SK-N-SH (cell line): ENCODE measurements at regions not wholly inside any gene's neighbourhood (a gene's known extent, or its start where the extent isn't known, plus 50 kb on each side); places are given as distances from the start of the nearest gene placed in this dataset.

Source experiments
- CTCF ChIA-PET: fragments of 300-600, 350-600 bp; formaldehyde crosslinking; extraction: SDS; loops from one replicate; lab custom pipeline; 2021; lab: Yijun Ruan, JAX
- POLR2A ChIA-PET: fragments of 350-600 bp; sonication (Branson Sonifier 250); formaldehyde crosslinking; extraction: SDS; loops from one replicate; lab custom pipeline; 2020; ENCODE audit warnings: antibody characterized with exemption, inconsistent platforms; lab: Yijun Ruan, JAX
- DNase-seq: peaks from one replicate; pipeline ENCODE4 v3.0.0; 2012
- H2AFZ ChIP-seq: fragments of 200-600 bp; sonication (generic); 2 replicates; pipeline ENCODE4 v1.8.1; 2016; ENCODE audit warnings: antibody characterized with exemption, mild to moderate bottlenecking, low read depth
- H3F3A ChIP-seq: fragments of 200-600 bp; sonication (generic); replicated peaks from 2 replicates; pipeline ENCODE3; 2016; ENCODE audit warnings: antibody characterized with exemption, mild to moderate bottlenecking; ENCODE audit not compliant: insufficient read depth
- H3K27ac ChIP-seq, 2 experiments: fragments of 200-500 bp in 1 of 2; fragments of 200-600 bp in 1 of 2; sonication (Bioruptor generic) in 1 of 2; sonication (generic), shearing (Covaris generic) in 1 of 2; 2 replicates each; pipeline versions ENCODE4 v1.5.1 to v1.6.1; 2014 to 2016; ENCODE audit warnings: low read depth in 2 of 2, inconsistent platforms in 1 of 2, low read length in 1 of 2, mild to moderate bottlenecking in 1 of 2, mixed read lengths in 1 of 2
- H3K27me3 ChIP-seq: fragments of 200-600 bp; sonication (generic), shearing (Covaris generic); 2 replicates; pipeline ENCODE4 v1.6.1; 2016; ENCODE audit warnings: mixed run types; ENCODE audit not compliant: insufficient read depth
- H3K36me3 ChIP-seq, 2 experiments: fragments of 200-500 bp in 1 of 2; fragments of 200-600 bp in 1 of 2; sonication (Bioruptor generic) in 1 of 2; sonication (generic) in 1 of 2; replicated peaks in 1 of 2; 2 replicates each; pipeline versions ENCODE3 to v1.5.1; 2014 to 2016; ENCODE audit warnings: low read length in 1 of 2, mild to moderate bottlenecking in 1 of 2; ENCODE audit not compliant: insufficient read depth in 2 of 2, control insufficient read depth in 1 of 2
- H3K4me1 ChIP-seq, 2 experiments: fragments of 200-500 bp in 1 of 2; fragments of 200-600 bp in 1 of 2; sonication (Bioruptor generic) in 1 of 2; sonication (generic), shearing (Covaris generic) in 1 of 2; 2 replicates each; pipeline versions ENCODE4 v1.5.1 to v1.6.1; 2014 to 2016; ENCODE audit warnings: low read depth in 1 of 2, low read length in 1 of 2, mixed run types in 1 of 2; ENCODE audit not compliant: insufficient read depth in 2 of 2, control insufficient read depth in 1 of 2
- H3K4me2 ChIP-seq: fragments of 200-600 bp; sonication (generic), shearing (Covaris generic); 2 replicates; pipeline ENCODE4 v1.6.1; 2017; ENCODE audit warnings: mixed run types
- H3K4me3 ChIP-seq, 2 experiments: fragments of 200-500 bp in 1 of 2; fragments of 200-600 bp in 1 of 2; sonication (Bioruptor generic) in 1 of 2; sonication (generic), shearing (Covaris generic) in 1 of 2; 2 replicates each; pipeline versions ENCODE4 v1.5.1 to v1.8.1; 2014 to 2016; ENCODE audit warnings: low read depth in 2 of 2, inconsistent platforms in 1 of 2, low read length in 1 of 2, mild to moderate bottlenecking in 1 of 2, mixed read lengths in 1 of 2, moderate library complexity in 1 of 2
- H3K79me2 ChIP-seq: fragments of 200-600 bp; sonication (generic); 2 replicates; pipeline ENCODE4 v1.8.1; 2017; ENCODE audit warnings: mild to moderate bottlenecking; ENCODE audit not compliant: insufficient read depth
- H3K9ac ChIP-seq: fragments of 200-600 bp; sonication (generic); 2 replicates; pipeline ENCODE4 v1.6.1; 2017; ENCODE audit warnings: mixed run types
- H3K9me2 ChIP-seq: fragments of 200-600 bp; sonication (generic); 2 replicates; pipeline ENCODE4 v1.6.1; 2017; ENCODE audit warnings: mixed run types
- H3K9me3 ChIP-seq: fragments of 200-600 bp; sonication (generic); 2 replicates; pipeline ENCODE4 v1.6.1; 2017; ENCODE audit warnings: mixed run types, mild to moderate bottlenecking, moderate library complexity
- H4K20me1 ChIP-seq: fragments of 200-600 bp; sonication (generic); 2 replicates; pipeline ENCODE4 v1.6.1; 2017; ENCODE audit warnings: mild to moderate bottlenecking, mixed run types; ENCODE audit not compliant: insufficient read depth
- CHD2 ChIP-seq: fragments of 150-350 bp; IDR thresholded peaks from 2 replicates; pipeline ENCODE4 v1.6.1; 2018; ENCODE audit warnings: low read length; ENCODE audit not compliant: partially characterized antibody
- ELF1 ChIP-seq: IDR thresholded peaks from 2 replicates; pipeline ENCODE4 v1.4.0; 2012
- EZH2phosphoT487 ChIP-seq: fragments of 200-600 bp; sonication (generic); IDR thresholded peaks from 2 replicates; pipeline ENCODE4 v1.6.1; 2017; ENCODE audit warnings: low read depth, mixed run types, mild to moderate bottlenecking, antibody characterized with exemption, moderate library complexity, borderline replicate concordance
- FOSL2 ChIP-seq: IDR thresholded peaks from 2 replicates; pipeline ENCODE4 v1.4.0; 2012; ENCODE audit warnings: low read depth, mild to moderate bottlenecking, moderate library complexity, borderline replicate concordance
- GABPA ChIP-seq: IDR thresholded peaks from 2 replicates; pipeline ENCODE4 v1.4.0; 2012; ENCODE audit warnings: low read depth, mild to moderate bottlenecking
- GATA2 ChIP-seq: sonication (generic); formaldehyde crosslinking; IDR thresholded peaks from 2 replicates; pipeline ENCODE4 v1.5.0; 2020; ENCODE audit warnings: mild to moderate bottlenecking, missing genetic modification reagents
- IRF3 ChIP-seq: fragments of 150-350 bp; IDR thresholded peaks from 2 replicates; pipeline ENCODE4 v1.6.1; 2016; ENCODE audit warnings: mild to moderate bottlenecking, low read depth, low read length
- JUND ChIP-seq: IDR thresholded peaks from 2 replicates; pipeline ENCODE4 v1.4.0; 2012
- MEF2A ChIP-seq: IDR thresholded peaks from 2 replicates; pipeline ENCODE4 v1.4.0; 2012; ENCODE audit warnings: low read depth, borderline replicate concordance
- NFIC ChIP-seq: IDR thresholded peaks from 2 replicates; pipeline ENCODE4 v1.4.0; 2012; ENCODE audit warnings: borderline replicate concordance
- NRF1 ChIP-seq: IDR thresholded peaks from 2 replicates; pipeline ENCODE4 v1.6.1; 2012; ENCODE audit warnings: low read depth, mild to moderate bottlenecking, low read length
- PBX3 ChIP-seq: IDR thresholded peaks from 2 replicates; pipeline ENCODE4; 2012
- RAD21 ChIP-seq: IDR thresholded peaks from 2 replicates; pipeline ENCODE4 v1.6.1; 2012; ENCODE audit warnings: mild to moderate bottlenecking, low read length
- RCOR1 ChIP-seq: fragments of 150-350 bp; IDR thresholded peaks from 2 replicates; pipeline ENCODE4 v1.6.1; 2017; ENCODE audit warnings: antibody characterized with exemption, low read length
- REST ChIP-seq: IDR thresholded peaks from 2 replicates; pipeline ENCODE4 v1.6.1; 2012; ENCODE audit warnings: mild to moderate bottlenecking, low read depth, low read length, moderate library complexity
- RFX5 ChIP-seq: IDR thresholded peaks from 2 replicates; pipeline ENCODE4 v1.6.1; 2012; ENCODE audit warnings: mild to moderate bottlenecking, improper control_type of control experiment, low read length
- SIN3A ChIP-seq: IDR thresholded peaks from 2 replicates; pipeline ENCODE4 v1.6.1; 2012; ENCODE audit warnings: low read depth, mild to moderate bottlenecking, low read length, moderate library complexity, borderline replicate concordance
- SMC3 ChIP-seq: IDR thresholded peaks from 2 replicates; pipeline ENCODE4 v1.6.1; 2012; ENCODE audit warnings: low read depth, low read length, improper control_type of control experiment
- TAF1 ChIP-seq: IDR thresholded peaks from 2 replicates; pipeline ENCODE4 v1.6.1; 2012; ENCODE audit warnings: low read depth, mild to moderate bottlenecking, low read length, moderate library complexity, borderline replicate concordance
- TCF12 ChIP-seq: IDR thresholded peaks from 2 replicates; pipeline ENCODE4 v1.4.0; 2012
- USF1 ChIP-seq: IDR thresholded peaks from 2 replicates; pipeline ENCODE4 v1.4.0; 2012; ENCODE audit warnings: low read depth, borderline replicate concordance
- USF2 ChIP-seq: fragments of 150-350 bp; IDR thresholded peaks from 2 replicates; pipeline ENCODE4 v1.6.1; 2017; ENCODE audit warnings: antibody characterized with exemption, low read length, low read depth, borderline replicate concordance
- WGBS: methylation state at CpG from one replicate; pipeline ENCODE4 v1.1.6; 2017; ENCODE audit warnings: low lambda C conversion rate; 5-methylcytosine and 5-hydroxymethylcytosine counted together

- 29% methylated on average over 12 of the region's 12 CpGs for WGBS
- H3K9ac ChIP-seq = no peak overlapping the region
- no peak for DNase-seq
- H3K9me3 ChIP-seq = no peaks in the 10 kb centered on the region
- no peak for TF ChIP-seq RAD21
- TF ChIP-seq RCOR1 = no peak
- no peak for TF ChIP-seq GABPA
- TF ChIP-seq JUND = no peak
- TF ChIP-seq NFIC = no peak
- TF ChIP-seq SMC3 = no peak
- TF ChIP-seq FOSL2 = no peak
- no peak for TF ChIP-seq GATA2 (CRISPR knock-in tag)
- TF ChIP-seq TAF1 = no peak
- no peak for TF ChIP-seq SIN3A
- TF ChIP-seq EZH2phosphoT487 = no peak
- TF ChIP-seq NRF1 = no peak
- no peaks in the 10 kb centered on the region for H3K36me3 ChIP-seq
- ChIA-PET CTCF (interaction anchor here (2.3 kb wide), 1 partner anchor 61 kb away, joined by 8 read pairs; no protein-coding TSS in a partner anchor), POLR2A (no interaction called here)
- H2AFZ ChIP-seq = no peak overlapping the region
- no peaks in the 10 kb centered on the region for H3K9me2 ChIP-seq
- no peaks in the 10 kb centered on the region for H3F3A ChIP-seq
- H3K79me2 ChIP-seq = no peaks in the 10 kb centered on the region
- no peak overlapping the region for H3K4me2 ChIP-seq
- no peak overlapping the region for H3K27ac ChIP-seq
- H3K27me3 ChIP-seq = no peaks in the 10 kb centered on the region
- H4K20me1 ChIP-seq = no peaks in the 10 kb centered on the region
- peaks cover 0 to 4% of the 10 kb centered on the region in 2 experiments; a peak in 1 of 4 replicates for H3K4me1 ChIP-seq
- H3K4me3 ChIP-seq = no peak overlapping the region
Measured at GRCh38 chr10:131514454-131514853, 202.9 kb upstream of the TCERG1L start.

- H3F3A ChIP-seq = no peaks in the 10 kb centered on the region
- no peaks in the 10 kb centered on the region for H3K79me2 ChIP-seq
- H3K4me1 ChIP-seq = peaks cover 0 to 4% of the 10 kb centered on the region in 2 experiments; a peak in 1 of 4 replicates
- no peaks in the 10 kb centered on the region for H3K9me3 ChIP-seq
- no peak overlapping the region for H3K27ac ChIP-seq
- CTCF ChIA-PET = interaction anchor here (2.3 kb wide), 1 partner anchor 62 kb away, joined by 8 read pairs; no protein-coding TSS in a partner anchor
- no peak for DNase-seq
- H2AFZ ChIP-seq = no peak overlapping the region
- H3K36me3 ChIP-seq = no peaks in the 10 kb centered on the region
- no peak overlapping the region for H3K4me2 ChIP-seq
- no peaks in the 10 kb centered on the region for H3K9me2 ChIP-seq
- no peaks in the 10 kb centered on the region for H4K20me1 ChIP-seq
- H3K9ac ChIP-seq = no peak overlapping the region
- 51% methylated on average over 10 of the region's 12 CpGs for WGBS
- no peaks in the 10 kb centered on the region for H3K27me3 ChIP-seq
- POLR2A ChIA-PET = no interaction called here
- no peak overlapping the region for H3K4me3 ChIP-seq
- TF ChIP-seq RFX5 (no peak), TCF12 (no peak), USF1 (no peak), TAF1 (no peak), EZH2phosphoT487 (no peak), USF2 (no peak), ELF1 (no peak), PBX3 (no peak), CHD2 (no peak), IRF3 (no peak), GABPA (no peak), REST (no peak), SMC3 (no peak), MEF2A (no peak), SIN3A (no peak)
Measured at GRCh38 chr10:131516285-131516684, 204.8 kb upstream of the TCERG1L start.
